NCI-H69 (cell line): ENCODE measurements at regions not wholly inside any gene's neighbourhood (a gene's known extent, or its start where the extent isn't known, plus 50 kb on each side); places are given as distances from the start of the nearest gene placed in this dataset.
A peak's percentile ranks its signal among the peaks of the same experiment; 100 is the strongest.
"Not testable (repeated sequence)": the region's sequence is repeated elsewhere in the genome, so short reads cannot be mapped to it uniquely, and the experiment has no call there.

Experiments
- DNase-seq: peaks from one replicate; lab custom pipeline; 2025; lab: John Stamatoyannopoulos, UW

GRCh38 chr12:116430911-116431565, 128.1 kb upstream of the MAP1LC3B2 start:
- DNase-seq: no peak

GRCh38 chr12:116431677-116432300, 127.4 kb upstream of the MAP1LC3B2 start:
- no peak for DNase-seq

DNA sequence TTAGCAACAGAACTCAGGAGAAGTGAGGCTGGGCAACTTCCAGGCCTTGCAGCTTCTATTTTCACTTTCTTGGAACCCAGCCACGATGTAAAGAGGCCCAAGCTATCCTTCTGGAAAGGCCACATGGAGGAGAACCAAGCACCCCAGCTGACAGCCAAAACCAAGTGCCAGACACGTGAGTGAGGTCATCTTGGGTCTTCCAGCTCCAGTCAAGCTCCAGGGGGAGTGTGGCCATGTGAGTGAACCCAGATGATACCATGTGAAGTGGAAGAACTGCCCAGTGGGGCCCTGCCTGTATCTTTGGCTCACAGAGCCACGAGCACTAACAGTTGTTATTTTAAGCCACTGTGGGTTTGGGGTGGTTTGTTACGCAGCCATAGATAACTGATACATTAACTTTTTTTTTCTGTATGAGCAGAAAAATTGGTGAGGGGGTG, 126.8 kb upstream of the MAP1LC3B2 start:
- DNase-seq: no peak

DNA sequence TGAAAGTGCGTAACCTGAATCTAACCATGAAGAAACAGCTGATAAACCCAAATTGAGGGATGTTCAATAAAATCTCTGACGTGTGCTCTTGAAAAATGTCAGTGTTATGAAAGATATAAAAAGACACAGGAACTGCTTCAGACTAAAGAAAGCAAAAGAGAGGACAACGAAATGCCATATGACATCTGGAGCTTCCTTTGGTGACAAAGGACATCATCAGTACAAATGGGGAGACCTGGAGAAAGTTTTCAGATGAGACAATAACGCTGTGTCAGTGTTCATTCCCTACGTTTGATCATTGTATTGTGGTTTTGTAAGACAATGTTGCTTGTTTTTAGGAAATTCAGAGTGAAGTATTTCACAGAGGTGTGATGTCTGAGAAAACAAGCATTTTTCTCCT, 125.9 kb upstream of the MAP1LC3B2 start:
- DNase-seq: no peak

GRCh38 chr12:116434155-116435011, 124.8 kb upstream of the MAP1LC3B2 start:
- DNase-seq: peak; percentile 21

DNA sequence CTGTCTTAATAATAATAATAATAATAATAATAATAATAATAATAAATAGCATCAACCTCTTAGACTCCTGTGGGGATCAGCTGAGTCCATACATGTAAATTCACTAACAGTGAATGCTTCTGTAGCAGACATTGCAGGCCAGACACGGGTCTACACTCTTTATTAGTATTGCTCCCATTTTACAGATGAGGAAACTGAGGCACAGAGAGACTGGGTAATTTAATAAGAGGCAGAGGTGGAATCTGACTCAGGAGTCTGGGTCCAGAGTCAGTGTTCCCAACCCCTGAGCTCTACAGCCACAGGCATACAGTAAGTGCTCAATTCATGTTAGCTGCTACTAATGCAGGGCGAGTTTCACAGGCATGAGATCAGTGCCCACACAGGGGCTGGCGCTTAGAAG, 123.2 kb upstream of the MAP1LC3B2 start:
- no peak for DNase-seq

DNA sequence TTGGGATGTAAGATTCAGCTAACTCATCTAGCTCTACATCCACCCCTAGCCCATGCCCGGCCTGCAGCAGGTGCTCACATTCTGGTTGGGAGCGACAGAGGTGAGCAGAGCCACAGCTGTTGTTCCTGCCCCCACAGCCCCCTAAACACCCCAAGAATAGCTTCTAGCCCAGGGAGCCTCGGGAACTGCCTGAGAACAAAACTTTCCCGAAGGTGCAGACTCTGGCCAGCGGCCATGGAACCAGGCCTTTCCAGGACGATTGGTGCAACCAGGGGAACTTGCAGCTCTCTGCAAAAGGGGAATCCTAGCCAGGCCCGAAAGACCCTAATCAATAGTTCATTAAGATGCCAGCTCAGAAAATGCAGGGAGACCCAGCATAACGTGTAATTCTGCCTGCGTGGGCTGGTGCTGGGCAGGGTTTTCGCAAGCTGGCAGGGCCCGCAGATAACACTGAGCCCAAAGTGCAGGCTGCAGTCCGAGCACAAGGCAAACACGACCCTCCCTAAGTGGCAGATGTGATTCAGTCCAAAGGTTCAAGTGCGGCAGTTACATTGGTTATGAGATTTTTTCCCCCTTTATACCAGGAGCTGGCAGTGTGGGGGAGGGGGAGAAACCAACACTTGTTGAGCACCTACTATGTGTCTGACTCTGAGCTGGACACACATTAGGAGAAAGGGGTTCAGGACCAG, 122.5 kb upstream of the MAP1LC3B2 start:
- no peak for DNase-seq

DNA sequence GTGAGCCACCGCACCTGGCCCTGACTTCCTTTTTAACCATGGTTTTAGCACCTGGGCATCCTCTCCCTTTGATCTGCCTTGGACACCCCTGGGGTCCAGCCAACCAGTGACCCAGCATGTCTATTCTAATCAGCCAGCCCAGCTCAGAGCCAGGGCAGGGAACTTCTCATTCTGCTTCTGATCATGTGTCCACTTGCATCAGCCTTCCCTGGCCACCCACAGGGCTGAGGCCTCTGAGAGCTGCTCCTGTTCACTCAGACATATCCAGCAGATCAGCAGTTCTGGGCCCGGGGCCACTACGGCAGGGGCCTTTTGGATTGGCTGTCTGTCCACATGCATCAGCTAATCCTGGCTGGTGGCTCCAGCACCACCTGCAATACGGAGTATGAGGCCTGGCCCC, 117.9 kb upstream of the MAP1LC3B2 start:
- DNase-seq: no peak

- no peak for DNase-seq
Measured at GRCh38 chr12:116442304-116442703, 116.9 kb upstream of the MAP1LC3B2 start.

- no peak for DNase-seq
Measured at GRCh38 chr12:116442946-116443345, 116.2 kb upstream of the MAP1LC3B2 start.

GRCh38 chr12:116443821-116444589, 115.2 kb upstream of the MAP1LC3B2 start:
- DNase-seq: no peak

DNA sequence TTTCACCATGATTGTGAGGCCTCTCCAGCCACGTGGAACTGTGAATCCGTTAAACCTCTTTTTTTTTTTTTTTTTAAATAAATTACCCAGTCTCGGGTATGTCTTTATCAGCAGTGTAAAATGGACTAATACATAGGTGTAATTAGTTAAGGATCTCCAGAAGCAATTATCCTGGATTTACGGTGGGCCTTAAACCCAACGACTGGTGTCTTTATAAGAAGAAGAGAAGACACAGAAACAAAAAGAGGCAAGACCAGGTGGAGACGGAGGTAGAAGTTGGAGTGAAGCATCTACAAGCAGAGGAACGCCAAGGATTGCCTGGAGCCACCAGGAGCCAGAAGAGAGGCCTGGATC, 114.6 kb upstream of the MAP1LC3B2 start:
- no peak for DNase-seq

GRCh38 chr12:116448165-116448739, 110.9 kb upstream of the MAP1LC3B2 start:
- DNase-seq: no peak

GRCh38 chr12:116450406-116450910, 108.7 kb upstream of the MAP1LC3B2 start:
- no peak for DNase-seq

GRCh38 chr12:116452975-116453374, 106.2 kb upstream of the MAP1LC3B2 start:
- not testable (repeated sequence) for DNase-seq

DNA sequence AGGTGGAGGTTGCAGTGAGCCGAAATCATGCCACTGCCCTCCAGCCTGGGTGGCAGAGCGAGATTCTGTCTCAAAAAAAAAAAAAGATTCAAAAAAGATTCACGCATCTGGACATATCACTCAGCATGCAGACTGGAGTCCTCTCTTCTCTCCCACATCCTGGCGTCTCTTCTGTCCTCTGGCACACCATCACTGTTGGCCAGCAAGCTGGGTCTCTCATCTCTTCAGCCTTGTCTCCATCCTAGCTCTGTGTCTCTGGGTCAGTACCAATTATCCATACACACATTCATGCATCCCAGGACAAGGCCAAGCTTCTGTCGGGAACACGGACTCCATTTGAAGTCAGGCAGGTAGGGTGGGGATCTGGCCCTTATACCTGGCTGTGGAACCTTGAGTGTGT, 105.5 kb upstream of the MAP1LC3B2 start:
- no peak for DNase-seq

GRCh38 chr12:116454076-116454475, 105.1 kb upstream of the MAP1LC3B2 start:
- DNase-seq: no peak

- no peak for DNase-seq
Measured at GRCh38 chr12:116454950-116455447, 104.2 kb upstream of the MAP1LC3B2 start.

GRCh38 chr12:116455540-116456329, 103.4 kb upstream of the MAP1LC3B2 start:
- peak; percentile 60 for DNase-seq
